ENCODE measurements at regions not wholly inside any gene's neighbourhood (a gene's known extent, or its start where the extent isn't known, plus 50 kb on each side); places are given as distances from the start of the nearest gene placed in this dataset.

- H3K4me1 ChIP-seq (ENCODE audit: control insufficient read depth, insufficient read depth, low read length): peaks cover 2% of the 10 kb centered on the region
- H3K36me3 ChIP-seq (ENCODE audit: control insufficient read depth, insufficient read depth, low read length): no peaks in the 10 kb centered on the region
- peaks cover 3% of the 10 kb centered on the region for H3K27me3 ChIP-seq (ENCODE audit: control insufficient read depth, insufficient read depth, low read length)
- DNase-seq: no peak
- H3K9me3 ChIP-seq (replicated peaks; ENCODE audit: control insufficient read depth, low read depth, low read length): no peaks in the 10 kb centered on the region
- 87% methylated on average over 3 of the region's 9 CpGs for WGBS (ENCODE audit: insufficient coverage)
- H3K4me3 ChIP-seq (ENCODE audit: low read length): no peak overlapping the region
- no peak overlapping the region for H3K27ac ChIP-seq (ENCODE audit: low read length)
Observed at GRCh38 chr6:167643223-167643622, 183.5 kb upstream of the AFDN start.

- 84% methylated on average over 11 of the region's 11 CpGs for WGBS (ENCODE audit: insufficient coverage)
Observed at GRCh38 chr6:167643716-167644115, 183.0 kb upstream of the AFDN start.

DNA sequence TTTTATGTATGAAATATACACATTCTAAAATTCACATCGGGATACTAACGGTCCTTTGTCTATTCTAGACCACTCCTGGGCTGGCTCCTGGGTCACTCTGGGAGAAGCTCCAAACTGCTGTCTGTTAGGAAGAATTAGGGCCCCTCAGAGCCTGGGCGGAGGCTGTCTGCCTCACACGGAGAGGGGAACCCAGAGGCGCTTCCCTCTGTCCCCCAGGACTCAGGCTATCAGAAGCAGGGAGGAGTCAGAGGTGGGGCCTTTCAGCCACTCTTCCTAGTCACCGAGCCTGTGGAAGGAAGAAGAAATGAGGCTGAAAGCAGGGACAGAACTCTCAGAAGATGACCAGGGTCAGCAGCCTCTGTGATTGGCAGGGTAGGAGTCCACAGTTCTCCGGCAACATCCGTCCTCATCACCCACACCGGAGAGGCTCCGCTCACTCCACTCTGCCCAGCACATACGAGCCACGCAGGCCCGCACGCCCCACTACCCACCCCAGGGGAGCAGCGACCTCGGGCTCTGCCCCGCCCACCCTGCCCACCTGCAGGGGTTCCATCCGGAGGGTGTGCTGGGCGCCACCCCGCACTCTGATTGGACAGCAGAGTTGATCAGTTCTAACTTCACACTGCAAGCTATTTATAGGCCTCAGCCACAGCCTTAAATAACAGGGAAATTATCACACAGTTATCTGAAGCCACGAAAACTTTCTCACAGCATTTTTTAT, 182.1 kb upstream of the AFDN start:
- peaks cover 7% of the 10 kb centered on the region for H3K27me3 ChIP-seq (ENCODE audit: control insufficient read depth, insufficient read depth, low read length)
- no peak overlapping the region for H3K4me3 ChIP-seq (ENCODE audit: low read length)
- H3K9me3 ChIP-seq (replicated peaks; ENCODE audit: control insufficient read depth, low read depth, low read length): no peaks in the 10 kb centered on the region
- no peaks in the 10 kb centered on the region for H3K36me3 ChIP-seq (ENCODE audit: control insufficient read depth, insufficient read depth, low read length)
- H3K27ac ChIP-seq (ENCODE audit: low read length): peak overlapping the region; percentile 42
- peak; percentile 65 for DNase-seq
- WGBS (ENCODE audit: insufficient coverage): 54% methylated on average over 18 of the region's 21 CpGs
- peaks cover 2% of the 10 kb centered on the region for H3K4me1 ChIP-seq (ENCODE audit: control insufficient read depth, insufficient read depth, low read length)

More at GRCh38 chr6:167643716-167644115, 183.0 kb upstream of the AFDN start:
- H3K9me3 ChIP-seq (replicated peaks; ENCODE audit: control insufficient read depth, low read depth, low read length): no peaks in the 10 kb centered on the region
- DNase-seq: no peak
- H3K27me3 ChIP-seq (ENCODE audit: control insufficient read depth, insufficient read depth, low read length): peaks cover 3% of the 10 kb centered on the region
- H3K27ac ChIP-seq (ENCODE audit: low read length): no peak overlapping the region
- no peak overlapping the region for H3K4me3 ChIP-seq (ENCODE audit: low read length)
- peaks cover 2% of the 10 kb centered on the region for H3K4me1 ChIP-seq (ENCODE audit: control insufficient read depth, insufficient read depth, low read length)
- no peaks in the 10 kb centered on the region for H3K36me3 ChIP-seq (ENCODE audit: control insufficient read depth, insufficient read depth, low read length)

- no peak for DNase-seq
- Histone ChIP-seq H3K27ac (ENCODE audit: low read length) (no peak overlapping the region), H3K36me3 (ENCODE audit: control insufficient read depth, insufficient read depth, low read length) (no peaks in the 10 kb centered on the region), H3K9me3 (replicated peaks; ENCODE audit: control insufficient read depth, low read depth, low read length) (no peaks in the 10 kb centered on the region), H3K27me3 (ENCODE audit: control insufficient read depth, insufficient read depth, low read length) (peaks cover 11% of the 10 kb centered on the region), H3K4me3 (ENCODE audit: low read length) (no peak overlapping the region), H3K4me1 (ENCODE audit: control insufficient read depth, insufficient read depth, low read length) (peaks cover 2% of the 10 kb centered on the region)
- WGBS (ENCODE audit: insufficient coverage): 78% methylated on average over 3 of the region's 8 CpGs
Observed at GRCh38 chr6:167645368-167645767, 181.3 kb upstream of the AFDN start.

DNA sequence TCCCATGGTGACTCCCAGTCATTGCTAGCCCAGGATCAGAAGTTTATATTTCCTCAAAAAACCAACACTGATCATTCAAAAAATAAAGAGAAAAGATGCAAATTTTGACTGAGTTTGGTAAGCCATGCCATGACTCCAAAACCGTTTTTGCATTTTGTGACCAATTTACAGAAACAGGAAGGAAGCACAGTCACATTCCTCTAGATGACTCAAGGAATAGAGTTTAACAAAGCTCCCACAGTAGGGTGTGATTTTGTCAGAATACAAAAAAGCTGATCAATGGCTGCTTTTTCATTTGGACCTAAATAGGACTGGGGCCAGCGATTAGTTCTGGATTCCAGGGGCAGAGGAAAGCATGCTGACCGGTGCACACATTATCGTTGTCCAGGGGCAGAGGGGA, 179.4 kb upstream of the AFDN start:
- H3K36me3 ChIP-seq (ENCODE audit: control insufficient read depth, insufficient read depth, low read length): no peaks in the 10 kb centered on the region
- no peaks in the 10 kb centered on the region for H3K9me3 ChIP-seq (replicated peaks; ENCODE audit: control insufficient read depth, low read depth, low read length)
- peaks cover 2% of the 10 kb centered on the region for H3K4me1 ChIP-seq (ENCODE audit: control insufficient read depth, insufficient read depth, low read length)
- H3K4me3 ChIP-seq (ENCODE audit: low read length): no peak overlapping the region
- H3K27me3 ChIP-seq (ENCODE audit: control insufficient read depth, insufficient read depth, low read length): peaks cover 9% of the 10 kb centered on the region
- 82% methylated on average over 3 of the region's 4 CpGs for WGBS (ENCODE audit: insufficient coverage)
- no peak for DNase-seq
- H3K27ac ChIP-seq (ENCODE audit: low read length): no peak overlapping the region

GRCh38 chr6:167647737-167648470, 178.8 kb upstream of the AFDN start:
- WGBS (ENCODE audit: insufficient coverage): 88% methylated on average over 13 of the region's 13 CpGs

DNA sequence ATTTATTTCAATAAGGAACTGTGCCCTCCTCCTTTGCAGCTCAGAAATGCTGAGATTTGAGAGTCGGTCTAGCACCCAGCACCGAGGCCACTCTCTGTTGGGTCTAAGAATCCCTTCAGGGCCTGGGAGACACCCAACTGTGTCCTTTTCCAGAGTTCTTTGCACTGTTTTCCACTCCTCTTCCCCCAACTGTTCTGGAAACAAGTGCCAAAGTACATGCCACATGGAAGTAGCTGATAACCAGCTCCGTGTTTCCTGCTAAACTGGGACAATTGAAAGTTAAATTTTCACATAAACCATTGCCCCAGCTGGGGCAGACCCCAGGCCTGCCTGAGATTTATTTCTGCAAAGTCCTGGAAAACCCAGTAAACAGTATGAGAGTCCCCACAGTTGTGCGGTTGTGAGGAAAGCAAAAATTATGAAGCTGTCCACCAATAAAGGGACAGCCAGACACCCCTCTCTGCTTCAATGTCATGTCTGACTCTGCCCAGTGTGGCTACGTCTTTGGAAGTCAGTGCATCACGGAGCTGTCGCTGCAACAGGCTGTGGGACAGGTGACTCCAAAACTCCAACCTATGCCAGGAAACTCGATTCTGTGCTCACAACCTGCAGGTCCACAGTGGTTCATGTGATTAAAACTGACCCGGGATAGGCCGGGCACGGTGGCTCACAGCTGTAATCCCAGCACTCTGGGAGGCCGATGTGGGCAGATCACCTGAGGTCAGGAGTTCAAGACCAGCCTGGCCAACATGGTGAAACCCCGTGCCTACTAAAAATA, 178.0 kb upstream of the AFDN start:
- WGBS (ENCODE audit: insufficient coverage): 89% methylated on average over 12 of the region's 13 CpGs
- Histone ChIP-seq H3K4me3 (ENCODE audit: low read length) (no peak overlapping the region), H3K27me3 (ENCODE audit: control insufficient read depth, insufficient read depth, low read length) (peaks cover 8% of the 10 kb centered on the region), H3K27ac (ENCODE audit: low read length) (no peak overlapping the region), H3K9me3 (replicated peaks; ENCODE audit: control insufficient read depth, low read depth, low read length) (no peaks in the 10 kb centered on the region), H3K36me3 (ENCODE audit: control insufficient read depth, insufficient read depth, low read length) (no peaks in the 10 kb centered on the region), H3K4me1 (ENCODE audit: control insufficient read depth, insufficient read depth, low read length) (peaks cover 2% of the 10 kb centered on the region)
- no peak for DNase-seq

More at GRCh38 chr6:167647737-167648470, 178.8 kb upstream of the AFDN start:
- Histone ChIP-seq H3K27me3 (ENCODE audit: control insufficient read depth, insufficient read depth, low read length) (peaks cover 8% of the 10 kb centered on the region), H3K4me1 (ENCODE audit: control insufficient read depth, insufficient read depth, low read length) (peaks cover 2% of the 10 kb centered on the region), H3K36me3 (ENCODE audit: control insufficient read depth, insufficient read depth, low read length) (no peaks in the 10 kb centered on the region), H3K4me3 (ENCODE audit: low read length) (no peak overlapping the region), H3K27ac (ENCODE audit: low read length) (no peak overlapping the region), H3K9me3 (replicated peaks; ENCODE audit: control insufficient read depth, low read depth, low read length) (no peaks in the 10 kb centered on the region)
- DNase-seq: no peak

- Histone ChIP-seq H3K4me1 (ENCODE audit: control insufficient read depth, insufficient read depth, low read length) (peaks cover 2% of the 10 kb centered on the region), H3K4me3 (ENCODE audit: low read length) (no peak overlapping the region), H3K36me3 (ENCODE audit: control insufficient read depth, insufficient read depth, low read length) (no peaks in the 10 kb centered on the region), H3K27ac (ENCODE audit: low read length) (no peak overlapping the region), H3K27me3 (ENCODE audit: control insufficient read depth, insufficient read depth, low read length) (peaks cover 8% of the 10 kb centered on the region), H3K9me3 (replicated peaks; ENCODE audit: control insufficient read depth, low read depth, low read length) (no peaks in the 10 kb centered on the region)
- WGBS (ENCODE audit: insufficient coverage): 100% methylated on average over 2 of the region's 8 CpGs
- no peak for DNase-seq
Observed at GRCh38 chr6:167649476-167649875, 177.2 kb upstream of the AFDN start.

DNA sequence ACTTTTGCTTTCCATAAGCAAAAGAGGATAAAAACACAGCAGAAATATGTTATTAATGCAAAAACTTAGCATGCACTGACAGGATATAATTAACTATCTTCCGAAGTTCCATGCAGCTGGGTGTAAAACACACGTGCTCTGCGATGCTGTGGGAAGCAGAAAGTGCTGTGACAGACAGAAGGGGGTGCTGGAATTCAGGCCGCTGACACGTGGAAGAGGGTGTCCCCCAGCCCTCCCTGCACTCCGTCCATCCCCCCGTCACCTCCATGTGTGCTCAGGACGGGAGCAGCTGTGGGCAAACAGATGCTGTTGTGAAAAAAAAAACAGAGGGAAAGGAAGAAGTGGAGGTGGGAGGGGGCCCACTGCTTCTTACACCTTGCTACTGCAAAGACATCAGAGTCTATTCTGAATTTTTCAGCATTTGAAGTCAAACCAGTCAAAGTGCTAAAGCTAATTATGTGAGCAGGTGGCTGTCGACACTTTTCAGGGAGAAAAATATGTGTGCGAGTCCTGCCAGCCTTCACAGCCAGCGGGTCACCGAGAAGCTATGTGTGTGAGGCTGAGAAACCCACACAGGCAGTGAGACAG, 175.9 kb upstream of the AFDN start:
- H3K27me3 ChIP-seq (ENCODE audit: control insufficient read depth, insufficient read depth, low read length): peaks cover 8% of the 10 kb centered on the region
- no peak for DNase-seq
- no peaks in the 10 kb centered on the region for H3K9me3 ChIP-seq (replicated peaks; ENCODE audit: control insufficient read depth, low read depth, low read length)
- no peak overlapping the region for H3K27ac ChIP-seq (ENCODE audit: low read length)
- H3K36me3 ChIP-seq (ENCODE audit: control insufficient read depth, insufficient read depth, low read length): no peaks in the 10 kb centered on the region
- H3K4me1 ChIP-seq (ENCODE audit: control insufficient read depth, insufficient read depth, low read length): no peaks in the 10 kb centered on the region
- H3K4me3 ChIP-seq (ENCODE audit: low read length): no peak overlapping the region
- 53% methylated on average over 4 of the region's 12 CpGs for WGBS (ENCODE audit: insufficient coverage)
